ENCODE measurements at regions not wholly inside any gene's neighbourhood (a gene's known extent, or its start where the extent isn't known, plus 50 kb on each side); places are given as distances from the start of the nearest gene placed in this dataset.

DNA sequence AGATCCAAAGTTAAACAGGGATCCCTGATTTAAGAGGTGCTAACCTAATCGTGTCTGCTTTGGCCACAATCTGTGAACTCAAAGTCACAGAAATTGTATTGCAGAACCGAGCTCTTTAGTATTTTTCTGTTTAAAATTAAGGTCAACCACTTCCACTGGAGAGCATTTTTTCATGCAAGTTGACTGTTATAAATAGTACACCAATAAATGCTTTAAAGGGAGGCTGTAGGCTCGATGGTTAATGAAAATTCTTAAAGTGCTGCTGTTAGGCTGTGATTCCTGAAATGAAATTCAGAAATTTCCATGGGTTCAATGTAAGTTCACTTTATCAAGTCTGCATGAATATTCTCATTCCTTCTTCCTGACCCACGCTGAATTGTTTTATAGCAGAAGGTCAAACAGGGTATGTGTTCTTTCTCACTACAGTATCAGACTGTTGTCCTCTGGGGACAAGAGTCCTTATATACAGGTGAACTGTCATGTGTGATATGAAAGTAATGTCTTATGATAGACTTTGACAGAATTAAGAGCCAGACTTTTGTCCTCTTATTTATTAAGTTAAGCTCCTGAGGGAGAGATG is 92.5 kb upstream of the HDGFL1 start:
- H3K4me3 Mint-ChIP-seq (ENCODE audit: low read depth): no peak overlapping the region
- peaks cover 1% of the 10 kb centered on the region for H3K36me3 Mint-ChIP-seq (ENCODE audit: insufficient read depth)
- H3K4me1 Mint-ChIP-seq (ENCODE audit: low read depth): peaks cover 5% of the 10 kb centered on the region
- no peak overlapping the region for H3K27ac Mint-ChIP-seq
- no peaks in the 10 kb centered on the region for H3K27me3 Mint-ChIP-seq
- TF ChIP-seq CTCF (IDR thresholded peaks at IDR 0.05; ENCODE audit: unreplicated experiment): no peak
- no peak for DNase-seq (ENCODE audit: low spot score, unreplicated experiment)
- H3K9me3 Mint-ChIP-seq (ENCODE audit: low read depth): peaks cover 7% of the 10 kb centered on the region

- TF ChIP-seq CTCF (IDR thresholded peaks at IDR 0.05; ENCODE audit: unreplicated experiment): no peak
- Mint-ChIP-seq H3K9me3 (ENCODE audit: low read depth) (no peaks in the 10 kb centered on the region), H3K36me3 (ENCODE audit: insufficient read depth) (no peaks in the 10 kb centered on the region), H3K4me3 (ENCODE audit: low read depth) (no peak overlapping the region), H3K27me3 (no peaks in the 10 kb centered on the region), H3K27ac (no peak overlapping the region), H3K4me1 (ENCODE audit: low read depth) (no peaks in the 10 kb centered on the region)
- no peak for DNase-seq (ENCODE audit: low spot score, unreplicated experiment)
Measured at GRCh38 chr6:22497276-22497675, 72.1 kb upstream of the HDGFL1 start.

- Mint-ChIP-seq H3K36me3 (ENCODE audit: insufficient read depth) (no peaks in the 10 kb centered on the region), H3K27me3 (no peaks in the 10 kb centered on the region), H3K4me3 (ENCODE audit: low read depth) (no peak overlapping the region), H3K4me1 (ENCODE audit: low read depth) (no peaks in the 10 kb centered on the region), H3K27ac (no peak overlapping the region), H3K9me3 (ENCODE audit: low read depth) (no peaks in the 10 kb centered on the region)
- TF ChIP-seq CTCF (IDR thresholded peaks at IDR 0.05; ENCODE audit: unreplicated experiment): no peak
- no peak for DNase-seq (ENCODE audit: low spot score, unreplicated experiment)
Measured at GRCh38 chr6:22499815-22500214, 69.6 kb upstream of the HDGFL1 start.

DNA sequence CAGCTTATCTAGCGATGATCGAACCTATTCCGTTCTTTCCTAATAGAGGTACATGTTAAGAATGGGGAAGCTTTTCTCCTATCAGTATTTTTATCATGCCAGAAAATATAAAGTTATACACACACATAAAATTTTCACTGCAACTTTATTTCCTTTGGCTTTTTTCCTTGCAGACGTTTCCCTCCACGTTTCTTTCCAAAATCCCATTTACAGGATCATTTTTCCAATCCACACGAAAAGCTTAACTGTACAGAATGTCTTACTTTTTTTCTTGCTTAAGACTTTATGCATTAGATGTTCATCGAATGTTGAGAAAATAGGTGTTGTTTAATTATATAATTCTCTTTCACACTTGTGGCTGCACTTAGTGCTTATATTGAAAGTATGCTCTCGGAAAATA is 62.9 kb upstream of the HDGFL1 start:
- H3K36me3 Mint-ChIP-seq (ENCODE audit: insufficient read depth): no peaks in the 10 kb centered on the region
- no peak overlapping the region for H3K27ac Mint-ChIP-seq
- H3K9me3 Mint-ChIP-seq (ENCODE audit: low read depth): peaks cover 5% of the 10 kb centered on the region
- no peaks in the 10 kb centered on the region for H3K27me3 Mint-ChIP-seq
- no peak overlapping the region for H3K4me3 Mint-ChIP-seq (ENCODE audit: low read depth)
- H3K4me1 Mint-ChIP-seq (ENCODE audit: low read depth): peaks cover 4% of the 10 kb centered on the region
- TF ChIP-seq CTCF (IDR thresholded peaks at IDR 0.05; ENCODE audit: unreplicated experiment): no peak
- DNase-seq (ENCODE audit: low spot score, unreplicated experiment): no peak

DNA sequence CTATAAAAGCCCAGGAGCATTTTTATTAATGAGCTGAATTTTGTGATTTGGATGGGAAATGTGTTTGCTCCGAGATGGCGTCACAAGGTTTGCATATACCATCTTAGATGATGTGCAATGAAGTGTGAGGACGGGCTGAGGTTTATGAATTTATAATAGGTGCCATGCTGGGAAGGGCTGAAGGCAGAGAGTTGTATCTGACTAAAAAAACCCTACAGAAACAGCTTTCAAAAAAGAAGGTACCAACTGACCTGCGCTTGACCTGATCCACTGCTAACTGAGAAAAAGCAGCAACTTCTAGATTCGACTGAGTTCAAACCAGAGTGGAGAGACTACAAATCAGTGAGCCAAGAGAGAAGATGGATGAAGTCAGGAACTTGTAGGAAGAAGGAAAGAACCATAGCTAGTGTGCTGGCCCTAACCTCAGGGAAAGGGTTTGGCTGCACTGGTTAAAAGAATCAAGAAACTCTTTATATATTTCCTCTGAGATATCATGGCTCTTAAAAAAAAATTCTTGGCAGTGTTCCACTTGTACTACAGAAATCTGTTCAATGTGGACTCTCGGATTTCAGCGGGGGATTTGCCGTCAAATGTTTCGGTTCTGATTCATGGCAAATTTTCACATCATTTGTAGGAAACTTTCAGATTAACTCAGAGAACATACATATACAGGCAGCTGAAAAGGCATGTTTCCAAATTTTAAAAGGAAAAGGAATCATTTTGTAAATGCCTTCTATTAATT is 56.5 kb upstream of the HDGFL1 start:
- no peak for DNase-seq (ENCODE audit: low spot score, unreplicated experiment)
- TF ChIP-seq CTCF (IDR thresholded peaks at IDR 0.05; ENCODE audit: unreplicated experiment): no peak
- no peaks in the 10 kb centered on the region for H3K27me3 Mint-ChIP-seq
- peaks cover 7% of the 10 kb centered on the region for H3K4me1 Mint-ChIP-seq (ENCODE audit: low read depth)
- peaks cover 5% of the 10 kb centered on the region for H3K9me3 Mint-ChIP-seq (ENCODE audit: low read depth)
- no peaks in the 10 kb centered on the region for H3K36me3 Mint-ChIP-seq (ENCODE audit: insufficient read depth)
- no peak overlapping the region for H3K27ac Mint-ChIP-seq
- H3K4me3 Mint-ChIP-seq (ENCODE audit: low read depth): no peak overlapping the region
